OCI-LY1 (cell line): ENCODE measurements at regions not wholly inside any gene's neighbourhood (a gene's known extent, or its start where the extent isn't known, plus 50 kb on each side); places are given as distances from the start of the nearest gene placed in this dataset.

Source experiments
- H2AFZ ChIP-seq: fragments of 200-600 bp; sonication (generic), shearing (Covaris generic); 2 replicates; pipeline ENCODE4 v1.6.0; 2014; ENCODE audit warnings: antibody characterized with exemption, mild to moderate bottlenecking, low read length
- H3F3A ChIP-seq: fragments of 200-600 bp; sonication (generic), shearing (Covaris generic); 2 replicates; pipeline ENCODE4 v1.6.0; 2014; ENCODE audit warnings: mild to moderate bottlenecking, antibody characterized with exemption, low read length, moderate library complexity; ENCODE audit not compliant: insufficient read depth
- H3K27ac ChIP-seq: fragments of 200-600 bp; sonication (generic); 2 replicates; pipeline ENCODE4 v1.5.1; 2014; ENCODE audit warnings: low read length, mixed run types, mild to moderate bottlenecking, low read depth; ENCODE audit not compliant: poor library complexity, severe bottlenecking
- H3K27me3 ChIP-seq: fragments of 200-600 bp; sonication (generic); 2 replicates; pipeline ENCODE4 v1.6.0; 2014; ENCODE audit warnings: antibody characterized with exemption, mild to moderate bottlenecking, low read length, moderate library complexity; ENCODE audit not compliant: insufficient read depth
- H3K36me3 ChIP-seq: fragments of 200-600 bp; sonication (generic); 2 replicates; pipeline ENCODE4 v1.6.1; 2014; ENCODE audit warnings: mild to moderate bottlenecking, antibody characterized with exemption, low read length, moderate library complexity, mixed read lengths; ENCODE audit not compliant: insufficient read depth
- H3K4me1 ChIP-seq: fragments of 200-600 bp; sonication (generic); 2 replicates; pipeline ENCODE4 v1.5.1; 2014; ENCODE audit warnings: mild to moderate bottlenecking, low read length, moderate library complexity; ENCODE audit not compliant: insufficient read depth, severe bottlenecking
- H3K4me2 ChIP-seq: fragments of 200-600 bp; sonication (generic), shearing (Covaris generic); 2 replicates; pipeline ENCODE4 v1.6.1; 2014; ENCODE audit warnings: low read length
- H3K4me3 ChIP-seq: fragments of 200-600 bp; sonication (generic); 2 replicates; pipeline ENCODE4 v1.5.1; 2014; ENCODE audit warnings: low read length, low read depth, mild to moderate bottlenecking, mixed read lengths; ENCODE audit not compliant: poor library complexity, severe bottlenecking
- H3K79me2 ChIP-seq: fragments of 200-600 bp; shearing (Covaris generic); 2 replicates; pipeline ENCODE4 v1.6.1; 2016; ENCODE audit warnings: mixed run types, low read length, mixed read lengths; ENCODE audit not compliant: insufficient read depth
- H3K9ac ChIP-seq: fragments of 200-600 bp; sonication (generic), shearing (Covaris generic); 2 replicates; pipeline ENCODE4 v1.6.1; 2014; ENCODE audit warnings: mild to moderate bottlenecking, low read length, mixed read lengths
- H3K9me2 ChIP-seq: fragments of 200-600 bp; sonication (generic), shearing (Covaris generic); 2 replicates; pipeline ENCODE4 v1.6.1; 2014; ENCODE audit warnings: low read depth, mild to moderate bottlenecking, low read length, mixed read lengths
- H3K9me3 ChIP-seq: fragments of 200-600 bp; shearing (Covaris generic); 2 replicates; pipeline ENCODE4 v1.6.1; 2014; ENCODE audit warnings: low read length, mixed read lengths
- H4K20me1 ChIP-seq: fragments of 200-600 bp; sonication (generic), shearing (Covaris generic); 2 replicates; pipeline ENCODE4 v1.6.0; 2016; ENCODE audit warnings: mild to moderate bottlenecking, low read length; ENCODE audit not compliant: insufficient read depth
- CTCF ChIP-seq: fragments of 200-600 bp; sonication (generic), shearing (Covaris generic); IDR thresholded peaks from 2 replicates; pipeline ENCODE4 v1.5.1; 2017; ENCODE audit warnings: mild to moderate bottlenecking, antibody characterized with exemption, low read length, moderate library complexity, mixed read lengths
- EZH2 ChIP-seq: fragments of 200-600 bp; sonication (generic), shearing (Covaris generic); IDR thresholded peaks from 2 replicates; pipeline ENCODE4 v1.8.0; 2017; ENCODE audit warnings: borderline replicate concordance, mixed run types, mild to moderate bottlenecking, antibody characterized with exemption, low read length, moderate library complexity, mixed read lengths

- Histone ChIP-seq H2AFZ (no peak overlapping the region), H3K9me3 (no peaks in the 10 kb centered on the region), H3K27me3 (peaks cover 8% of the 10 kb centered on the region; the same call in 1 of the 2 replicates), H3K27ac (no peak overlapping the region), H3K9ac (no peak overlapping the region), H4K20me1 (no peaks in the 10 kb centered on the region), H3F3A (no peaks in the 10 kb centered on the region), H3K4me3 (no peak overlapping the region), H3K9me2 (no peaks in the 10 kb centered on the region), H3K4me2 (no peak overlapping the region), H3K36me3 (no peaks in the 10 kb centered on the region), H3K4me1 (no peaks in the 10 kb centered on the region), H3K79me2 (no peaks in the 10 kb centered on the region)
- TF ChIP-seq CTCF: no peak
- no peak for TF ChIP-seq EZH2
These were observed 92.6 kb downstream of the CTTN start for GRCh38 chr11:70490723-70491558.

GRCh38 chr11:70491696-70492472 lies 93.6 kb downstream of the CTTN start:
- no peak overlapping the region for H3K9ac ChIP-seq
- H3K4me3 ChIP-seq: no peak overlapping the region
- TF ChIP-seq CTCF (no peak), EZH2 (no peak)
- no peaks in the 10 kb centered on the region for H3K36me3 ChIP-seq
- no peaks in the 10 kb centered on the region for H3K9me2 ChIP-seq
- H3K4me2 ChIP-seq: no peak overlapping the region
- H3K9me3 ChIP-seq: no peaks in the 10 kb centered on the region
- no peaks in the 10 kb centered on the region for H3K4me1 ChIP-seq
- H2AFZ ChIP-seq: no peak overlapping the region
- H3K27ac ChIP-seq: no peak overlapping the region
- H4K20me1 ChIP-seq: no peaks in the 10 kb centered on the region
- H3F3A ChIP-seq: no peaks in the 10 kb centered on the region
- H3K27me3 ChIP-seq: peaks cover 8% of the 10 kb centered on the region; the same call in 1 of the 2 replicates
- H3K79me2 ChIP-seq: no peaks in the 10 kb centered on the region

- no peak overlapping the region for H3K4me2 ChIP-seq
- H2AFZ ChIP-seq: no peak overlapping the region
- H3K9me2 ChIP-seq: no peaks in the 10 kb centered on the region
- H3K79me2 ChIP-seq: no peaks in the 10 kb centered on the region
- no peaks in the 10 kb centered on the region for H3K36me3 ChIP-seq
- H3K4me1 ChIP-seq: no peaks in the 10 kb centered on the region
- no peaks in the 10 kb centered on the region for H3K9me3 ChIP-seq
- no peaks in the 10 kb centered on the region for H3F3A ChIP-seq
- H3K4me3 ChIP-seq: no peak overlapping the region
- H4K20me1 ChIP-seq: no peaks in the 10 kb centered on the region
- H3K9ac ChIP-seq: no peak overlapping the region
- H3K27me3 ChIP-seq: peaks cover 9% of the 10 kb centered on the region; the same call in 1 of the 2 replicates
- TF ChIP-seq CTCF: no peak
- H3K27ac ChIP-seq: no peak overlapping the region
These were observed 94.8 kb downstream of the CTTN start for GRCh38 chr11:70493089-70493474.
